ENCODE measurements at regions not wholly inside any gene's neighbourhood (a gene's known extent, or its start where the extent isn't known, plus 50 kb on each side); places are given as distances from the start of the nearest gene placed in this dataset.

DNA sequence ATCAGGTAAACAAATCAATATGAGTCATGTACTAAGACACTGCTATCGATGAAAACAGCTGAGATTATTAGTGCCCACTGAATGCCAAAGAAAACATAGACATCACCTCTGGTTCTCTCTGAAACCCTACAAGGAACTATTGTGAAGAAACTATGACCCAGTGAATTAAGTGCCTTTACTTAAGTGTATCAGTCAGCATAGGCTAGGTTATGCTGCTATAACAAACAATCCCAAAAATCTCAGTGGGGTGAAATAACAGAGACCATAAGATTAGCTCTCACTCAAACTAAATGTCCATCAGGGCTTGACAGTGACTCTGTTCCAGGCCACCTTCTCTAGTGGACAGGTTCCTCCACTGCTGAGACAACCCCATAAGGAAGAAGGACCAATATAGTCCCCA, 57.7 kb upstream of the KDM8 start:
- no peaks in the 10 kb centered on the region for H4K20me1 ChIP-seq (ENCODE audit: control insufficient read depth, insufficient read depth, low read length, poor library complexity, severe bottlenecking)
- POLR2A ChIA-PET, result no interaction called here
- DNase-seq, result no peak
- H3K27ac ChIP-seq (ENCODE audit: low read length in 2 of 2), result no peak overlapping the region
- no peaks in the 10 kb centered on the region for H3K79me2 ChIP-seq (ENCODE audit: control insufficient read depth, insufficient read depth, low read length)
- peaks cover 0 to 11% (median 0%) of the 10 kb centered on the region in 3 donors for H3K9me3 ChIP-seq (ENCODE audit: control extremely low read depth in 1 of 3, control insufficient read depth in 2 of 3, insufficient read depth in 1 of 3, low read length in 2 of 3)
- intact Hi-C loops (cut with micrococcal nuclease), result no loop called here
- H2AFZ ChIP-seq (ENCODE audit: insufficient read depth, low read depth, low read length, poor library complexity, severe bottlenecking), result no peak overlapping the region
- ATAC-seq (ENCODE audit: low read depth), result no peak
- no CpG with 5 or more reads among the region's 1 CpG for WGBS (ENCODE audit: insufficient coverage)
- H3K9ac ChIP-seq (ENCODE audit: low read length), result no peak overlapping the region
- H3K4me1 ChIP-seq (ENCODE audit: control insufficient read depth in 2 of 2, insufficient read depth in 2 of 2, low read length in 2 of 2), result no peaks in the 10 kb centered on the region
- TF ChIP-seq EZH2 (IDR thresholded peaks at IDR 0.05; ENCODE audit: borderline replicate concordance, insufficient read depth, low read depth, low read length, poor library complexity, severe bottlenecking), result no peak
- TF ChIP-seq, protein P1, sequence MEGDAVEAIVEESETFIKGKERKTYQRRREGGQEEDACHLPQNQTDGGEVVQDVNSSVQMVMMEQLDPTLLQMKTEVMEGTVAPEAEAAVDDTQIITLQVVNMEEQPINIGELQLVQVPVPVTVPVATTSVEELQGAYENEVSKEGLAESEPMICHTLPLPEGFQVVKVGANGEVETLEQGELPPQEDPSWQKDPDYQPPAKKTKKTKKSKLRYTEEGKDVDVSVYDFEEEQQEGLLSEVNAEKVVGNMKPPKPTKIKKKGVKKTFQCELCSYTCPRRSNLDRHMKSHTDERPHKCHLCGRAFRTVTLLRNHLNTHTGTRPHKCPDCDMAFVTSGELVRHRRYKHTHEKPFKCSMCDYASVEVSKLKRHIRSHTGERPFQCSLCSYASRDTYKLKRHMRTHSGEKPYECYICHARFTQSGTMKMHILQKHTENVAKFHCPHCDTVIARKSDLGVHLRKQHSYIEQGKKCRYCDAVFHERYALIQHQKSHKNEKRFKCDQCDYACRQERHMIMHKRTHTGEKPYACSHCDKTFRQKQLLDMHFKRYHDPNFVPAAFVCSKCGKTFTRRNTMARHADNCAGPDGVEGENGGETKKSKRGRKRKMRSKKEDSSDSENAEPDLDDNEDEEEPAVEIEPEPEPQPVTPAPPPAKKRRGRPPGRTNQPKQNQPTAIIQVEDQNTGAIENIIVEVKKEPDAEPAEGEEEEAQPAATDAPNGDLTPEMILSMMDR (IDR thresholded peaks at IDR 0.05), result no peak
- H3K4me2 ChIP-seq (replicated peaks; ENCODE audit: low read depth, low read length, poor library complexity, severe bottlenecking), result no peak overlapping the region
- no peak overlapping the region for H3K27ac Mint-ChIP-seq
- no peaks in the 10 kb centered on the region for H3K4me1 Mint-ChIP-seq
- no peaks in the 10 kb centered on the region for H3K27me3 ChIP-seq (replicated peaks in 1 of 4; ENCODE audit: control extremely low read depth in 1 of 4, control insufficient read depth in 3 of 4, insufficient read depth in 4 of 4, low read length in 3 of 4)
- H3K36me3 ChIP-seq (replicated peaks in 1 of 2; ENCODE audit: control extremely low read depth in 1 of 2, control insufficient read depth in 1 of 2, extremely low read depth in 1 of 2, insufficient read depth in 2 of 2, low read length in 1 of 2), result no peaks in the 10 kb centered on the region
- CTCF ChIA-PET, result interaction anchor here (2.2 to 4.1 kb wide), 2 partner anchors 11 to 14 kb away, joined by 6 to 15 read pairs; no protein-coding TSS in a partner anchor
- H3K4me3 ChIP-seq (ENCODE audit: control extremely low read depth in 1 of 5, extremely low read depth in 1 of 5, insufficient read depth in 1 of 5, low read depth in 2 of 5, low read length in 4 of 5), result no peak overlapping the region
- H3K4me3 Mint-ChIP-seq, result no peak overlapping the region
- H3K27me3 Mint-ChIP-seq, result peaks cover 29% of the 10 kb centered on the region
- H3K9me3 Mint-ChIP-seq (ENCODE audit: insufficient read depth), result no peaks in the 10 kb centered on the region

DNA sequence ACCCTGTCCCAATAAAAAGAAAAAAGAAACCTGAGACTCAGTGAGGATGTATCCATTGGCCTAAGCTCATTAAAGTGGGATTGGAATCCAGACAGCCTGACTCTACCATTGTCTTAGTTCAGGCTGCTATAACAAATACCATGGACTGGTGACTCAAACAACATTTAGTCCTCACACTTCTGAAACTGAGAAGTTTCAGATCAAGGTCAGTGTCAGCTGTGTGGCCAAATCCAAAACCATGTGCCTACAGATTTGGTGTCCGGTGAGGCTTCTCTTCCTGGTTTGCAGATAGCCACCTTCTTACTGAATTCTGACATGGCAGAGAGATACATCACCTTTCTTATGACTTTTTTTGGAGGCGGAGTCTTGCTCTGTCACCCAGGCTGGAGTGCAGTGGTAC, 53.3 kb upstream of the KDM8 start:
- intact Hi-C loops (cut with micrococcal nuclease), result no loop called here
- H3K36me3 ChIP-seq (replicated peaks in 1 of 2; ENCODE audit: control extremely low read depth in 1 of 2, control insufficient read depth in 1 of 2, extremely low read depth in 1 of 2, insufficient read depth in 2 of 2, low read length in 1 of 2), result no peaks in the 10 kb centered on the region
- no peak overlapping the region for H3K4me3 Mint-ChIP-seq
- H3K27me3 ChIP-seq (replicated peaks in 1 of 4; ENCODE audit: control extremely low read depth in 1 of 4, control insufficient read depth in 3 of 4, insufficient read depth in 4 of 4, low read length in 3 of 4), result no peaks in the 10 kb centered on the region
- no peaks in the 10 kb centered on the region for H4K20me1 ChIP-seq (ENCODE audit: control insufficient read depth, insufficient read depth, low read length, poor library complexity, severe bottlenecking)
- 91% methylated on average over 2 of the region's 2 CpGs for WGBS (ENCODE audit: insufficient coverage)
- H3K27me3 Mint-ChIP-seq, result peaks cover 7% of the 10 kb centered on the region
- CTCF ChIA-PET, result interaction anchor here (0.6 to 1.4 kb wide), 2 partner anchors 30 to 378 kb away, joined by 3 to 4 read pairs; no protein-coding TSS in a partner anchor
- POLR2A ChIA-PET, result no interaction called here
- no peak overlapping the region for H3K27ac ChIP-seq (ENCODE audit: low read length in 2 of 2)
- no peaks in the 10 kb centered on the region for H3K9me3 Mint-ChIP-seq (ENCODE audit: insufficient read depth)
- H3K4me1 ChIP-seq (ENCODE audit: control insufficient read depth in 2 of 2, insufficient read depth in 2 of 2, low read length in 2 of 2), result peaks cover 6 to 7% of the 10 kb centered on the region in 2 donors
- no peak overlapping the region for H3K27ac Mint-ChIP-seq
- no peak overlapping the region for H2AFZ ChIP-seq (ENCODE audit: insufficient read depth, low read depth, low read length, poor library complexity, severe bottlenecking)
- ATAC-seq (ENCODE audit: low read depth), result no peak
- peaks cover 4% of the 10 kb centered on the region for H3K4me1 Mint-ChIP-seq
- H3K9ac ChIP-seq (ENCODE audit: low read length), result no peak overlapping the region
- no peak overlapping the region for H3K4me3 ChIP-seq (ENCODE audit: control extremely low read depth in 1 of 5, extremely low read depth in 1 of 5, insufficient read depth in 1 of 5, low read depth in 2 of 5, low read length in 4 of 5)
- no peak for TF ChIP-seq EZH2 (IDR thresholded peaks at IDR 0.05; ENCODE audit: borderline replicate concordance, insufficient read depth, low read depth, low read length, poor library complexity, severe bottlenecking)
- TF ChIP-seq, protein P1 (IDR thresholded peaks at IDR 0.05), result no peak
- DNase-seq, result no peak
- peaks cover 0 to 10% (median 0%) of the 10 kb centered on the region in 3 donors for H3K9me3 ChIP-seq (ENCODE audit: control extremely low read depth in 1 of 3, control insufficient read depth in 2 of 3, insufficient read depth in 1 of 3, low read length in 2 of 3)
- H3K4me2 ChIP-seq (replicated peaks; ENCODE audit: low read depth, low read length, poor library complexity, severe bottlenecking), result no peak overlapping the region
- peaks cover 6% of the 10 kb centered on the region for H3K79me2 ChIP-seq (ENCODE audit: control insufficient read depth, insufficient read depth, low read length)

Measured in B cell (primary cell).